ENCODE measurements at regions not wholly inside any gene's neighbourhood (a gene's known extent, or its start where the extent isn't known, plus 50 kb on each side); places are given as distances from the start of the nearest gene placed in this dataset.

DNA sequence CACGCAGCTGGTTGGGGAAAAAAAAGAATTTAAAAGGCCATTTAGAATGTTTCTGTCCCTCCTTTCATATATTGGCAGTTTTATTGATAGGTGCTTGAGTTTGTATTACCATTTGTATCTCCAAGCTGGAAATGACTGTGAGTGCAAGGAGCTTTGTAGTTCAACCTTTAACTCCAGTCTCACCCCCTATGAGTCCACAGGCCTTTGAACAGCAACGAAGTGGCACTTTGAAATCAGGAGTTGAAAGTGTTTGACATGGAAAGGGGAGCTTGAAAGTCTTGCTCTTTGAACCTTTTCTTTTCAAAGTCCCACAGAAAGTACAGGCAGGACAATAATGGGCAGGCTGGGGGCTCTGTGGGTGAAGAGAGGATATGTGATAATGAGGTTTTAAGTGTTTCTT, 480.3 kb downstream of the RERGL start (continued):
- TF ChIP-seq, protein P1, sequence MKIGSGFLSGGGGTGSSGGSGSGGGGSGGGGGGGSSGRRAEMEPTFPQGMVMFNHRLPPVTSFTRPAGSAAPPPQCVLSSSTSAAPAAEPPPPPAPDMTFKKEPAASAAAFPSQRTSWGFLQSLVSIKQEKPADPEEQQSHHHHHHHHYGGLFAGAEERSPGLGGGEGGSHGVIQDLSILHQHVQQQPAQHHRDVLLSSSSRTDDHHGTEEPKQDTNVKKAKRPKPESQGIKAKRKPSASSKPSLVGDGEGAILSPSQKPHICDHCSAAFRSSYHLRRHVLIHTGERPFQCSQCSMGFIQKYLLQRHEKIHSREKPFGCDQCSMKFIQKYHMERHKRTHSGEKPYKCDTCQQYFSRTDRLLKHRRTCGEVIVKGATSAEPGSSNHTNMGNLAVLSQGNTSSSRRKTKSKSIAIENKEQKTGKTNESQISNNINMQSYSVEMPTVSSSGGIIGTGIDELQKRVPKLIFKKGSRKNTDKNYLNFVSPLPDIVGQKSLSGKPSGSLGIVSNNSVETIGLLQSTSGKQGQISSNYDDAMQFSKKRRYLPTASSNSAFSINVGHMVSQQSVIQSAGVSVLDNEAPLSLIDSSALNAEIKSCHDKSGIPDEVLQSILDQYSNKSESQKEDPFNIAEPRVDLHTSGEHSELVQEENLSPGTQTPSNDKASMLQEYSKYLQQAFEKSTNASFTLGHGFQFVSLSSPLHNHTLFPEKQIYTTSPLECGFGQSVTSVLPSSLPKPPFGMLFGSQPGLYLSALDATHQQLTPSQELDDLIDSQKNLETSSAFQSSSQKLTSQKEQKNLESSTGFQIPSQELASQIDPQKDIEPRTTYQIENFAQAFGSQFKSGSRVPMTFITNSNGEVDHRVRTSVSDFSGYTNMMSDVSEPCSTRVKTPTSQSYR (CRISPR knock-in tag; IDR thresholded peaks at IDR 0.05) = no peak
- TF ChIP-seq, protein P2, sequence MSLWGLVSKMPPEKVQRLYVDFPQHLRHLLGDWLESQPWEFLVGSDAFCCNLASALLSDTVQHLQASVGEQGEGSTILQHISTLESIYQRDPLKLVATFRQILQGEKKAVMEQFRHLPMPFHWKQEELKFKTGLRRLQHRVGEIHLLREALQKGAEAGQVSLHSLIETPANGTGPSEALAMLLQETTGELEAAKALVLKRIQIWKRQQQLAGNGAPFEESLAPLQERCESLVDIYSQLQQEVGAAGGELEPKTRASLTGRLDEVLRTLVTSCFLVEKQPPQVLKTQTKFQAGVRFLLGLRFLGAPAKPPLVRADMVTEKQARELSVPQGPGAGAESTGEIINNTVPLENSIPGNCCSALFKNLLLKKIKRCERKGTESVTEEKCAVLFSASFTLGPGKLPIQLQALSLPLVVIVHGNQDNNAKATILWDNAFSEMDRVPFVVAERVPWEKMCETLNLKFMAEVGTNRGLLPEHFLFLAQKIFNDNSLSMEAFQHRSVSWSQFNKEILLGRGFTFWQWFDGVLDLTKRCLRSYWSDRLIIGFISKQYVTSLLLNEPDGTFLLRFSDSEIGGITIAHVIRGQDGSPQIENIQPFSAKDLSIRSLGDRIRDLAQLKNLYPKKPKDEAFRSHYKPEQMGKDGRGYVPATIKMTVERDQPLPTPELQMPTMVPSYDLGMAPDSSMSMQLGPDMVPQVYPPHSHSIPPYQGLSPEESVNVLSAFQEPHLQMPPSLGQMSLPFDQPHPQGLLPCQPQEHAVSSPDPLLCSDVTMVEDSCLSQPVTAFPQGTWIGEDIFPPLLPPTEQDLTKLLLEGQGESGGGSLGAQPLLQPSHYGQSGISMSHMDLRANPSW (CRISPR knock-in tag; conservative IDR thresholded peaks at IDR 0.05; ENCODE audit: low read depth) = no peak
- TF ChIP-seq, protein P3, sequence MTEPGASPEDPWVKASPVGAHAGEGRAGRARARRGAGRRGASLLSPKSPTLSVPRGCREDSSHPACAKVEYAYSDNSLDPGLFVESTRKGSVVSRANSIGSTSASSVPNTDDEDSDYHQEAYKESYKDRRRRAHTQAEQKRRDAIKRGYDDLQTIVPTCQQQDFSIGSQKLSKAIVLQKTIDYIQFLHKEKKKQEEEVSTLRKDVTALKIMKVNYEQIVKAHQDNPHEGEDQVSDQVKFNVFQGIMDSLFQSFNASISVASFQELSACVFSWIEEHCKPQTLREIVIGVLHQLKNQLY (CRISPR knock-in tag; IDR thresholded peaks at IDR 0.05) = no peak
- TF ChIP-seq ZNF396 (CRISPR knock-in tag; IDR thresholded peaks at IDR 0.05; ENCODE audit: borderline replicate concordance) (no peak), MXD4 (CRISPR knock-in tag; IDR thresholded peaks at IDR 0.05; ENCODE audit: borderline replicate concordance) (no peak), FOXJ3 (CRISPR knock-in tag; IDR thresholded peaks at IDR 0.05; ENCODE audit: borderline replicate concordance) (no peak)

DNA sequence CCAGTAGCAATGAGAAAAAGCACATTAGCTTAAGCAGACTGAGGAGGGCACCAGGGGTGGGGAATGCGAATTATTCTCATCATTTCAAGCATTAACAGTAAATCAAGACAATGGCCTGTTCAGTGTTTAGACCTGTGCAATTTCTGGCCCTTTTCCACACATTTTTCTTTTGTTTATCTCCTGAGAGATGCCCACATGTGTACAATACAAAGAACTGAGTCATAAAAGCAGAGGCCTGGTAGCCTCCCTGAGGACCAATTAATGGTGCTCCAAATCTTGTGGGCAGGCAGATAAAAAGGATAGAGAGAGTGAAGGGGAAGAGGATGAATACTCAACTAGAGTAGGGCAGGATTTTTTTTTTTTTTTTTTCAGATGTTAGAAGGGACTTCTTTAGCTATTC, 480.8 kb downstream of the RERGL start:
- ChIA-PET POLR2A (no interaction called here), CTCF (interaction anchor here (1.0 kb wide), 1 partner anchor 32 kb away, joined by 3 read pairs; no protein-coding TSS in a partner anchor)
- no peaks in the 10 kb centered on the region for H3K9me3 Mint-ChIP-seq
- no peaks in the 10 kb centered on the region for H3K27me3 Mint-ChIP-seq (ENCODE audit: low read depth)
- H3K27ac Mint-ChIP-seq = no peak overlapping the region
- DNase-seq (ENCODE audit: low spot score) (no peak), ATAC-seq (no peak)
- H3K36me3 Mint-ChIP-seq = no peaks in the 10 kb centered on the region
- no peak overlapping the region for H3K4me3 Mint-ChIP-seq
- H3K4me1 Mint-ChIP-seq = peaks cover 15% of the 10 kb centered on the region
- TF ChIP-seq ATF1 (CRISPR knock-in tag; IDR thresholded peaks at IDR 0.05) = no peak
- TF ChIP-seq NFYB (CRISPR knock-in tag; conservative IDR thresholded peaks at IDR 0.05; ENCODE audit: low read depth) = no peak
- no peak for TF ChIP-seq SOX15 (CRISPR knock-in tag; IDR thresholded peaks at IDR 0.05)
- no peak for TF ChIP-seq IRF2 (CRISPR knock-in tag; IDR thresholded peaks at IDR 0.05; ENCODE audit: borderline replicate concordance, low read depth)

DNA sequence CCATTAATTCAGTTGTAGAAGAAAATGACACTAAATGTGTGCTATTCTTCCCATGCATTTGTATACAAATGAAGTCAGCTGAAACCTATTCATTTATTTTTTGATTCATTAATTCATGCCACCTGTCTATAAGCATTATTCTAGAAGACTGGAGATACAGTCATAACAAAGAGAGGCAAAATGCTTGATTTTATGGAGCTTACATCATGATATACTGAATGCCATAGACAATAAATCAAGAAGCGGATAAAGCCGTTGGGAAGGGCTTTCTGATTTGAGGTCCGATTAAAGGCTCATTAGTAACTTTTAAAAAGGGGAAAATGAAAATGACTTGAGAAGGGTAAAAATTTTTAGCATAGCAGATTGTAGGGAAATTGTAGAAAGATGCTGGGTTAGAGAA, 494.9 kb downstream of the RERGL start:
- DNase-seq (ENCODE audit: low spot score) = no peak
- Mint-ChIP-seq H3K4me3 (no peak overlapping the region), H3K9me3 (no peaks in the 10 kb centered on the region), H3K27ac (no peak overlapping the region), H3K36me3 (no peaks in the 10 kb centered on the region), H3K27me3 (ENCODE audit: low read depth) (no peaks in the 10 kb centered on the region), H3K4me1 (peaks cover 3% of the 10 kb centered on the region; the same call in 1 of the 2 replicates)
- no peak for ATAC-seq
- ChIA-PET POLR2A (no interaction called here), CTCF (no interaction called here)
- no peak for TF ChIP-seq NFYB (CRISPR knock-in tag; conservative IDR thresholded peaks at IDR 0.05; ENCODE audit: low read depth)
- TF ChIP-seq OVOL2 (CRISPR knock-in tag; IDR thresholded peaks at IDR 0.05; ENCODE audit: borderline replicate concordance) = no peak
- no peak for TF ChIP-seq ZNF263 (CRISPR knock-in tag; IDR thresholded peaks at IDR 0.05; ENCODE audit: low read depth)
- TF ChIP-seq CREM (CRISPR knock-in tag; IDR thresholded peaks at IDR 0.05) = no peak
- TF ChIP-seq, protein P4, sequence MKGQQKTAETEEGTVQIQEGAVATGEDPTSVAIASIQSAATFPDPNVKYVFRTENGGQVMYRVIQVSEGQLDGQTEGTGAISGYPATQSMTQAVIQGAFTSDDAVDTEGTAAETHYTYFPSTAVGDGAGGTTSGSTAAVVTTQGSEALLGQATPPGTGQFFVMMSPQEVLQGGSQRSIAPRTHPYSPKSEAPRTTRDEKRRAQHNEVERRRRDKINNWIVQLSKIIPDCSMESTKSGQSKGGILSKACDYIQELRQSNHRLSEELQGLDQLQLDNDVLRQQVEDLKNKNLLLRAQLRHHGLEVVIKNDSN (CRISPR knock-in tag; IDR thresholded peaks at IDR 0.05) = no peak
- TF ChIP-seq, protein P5, sequence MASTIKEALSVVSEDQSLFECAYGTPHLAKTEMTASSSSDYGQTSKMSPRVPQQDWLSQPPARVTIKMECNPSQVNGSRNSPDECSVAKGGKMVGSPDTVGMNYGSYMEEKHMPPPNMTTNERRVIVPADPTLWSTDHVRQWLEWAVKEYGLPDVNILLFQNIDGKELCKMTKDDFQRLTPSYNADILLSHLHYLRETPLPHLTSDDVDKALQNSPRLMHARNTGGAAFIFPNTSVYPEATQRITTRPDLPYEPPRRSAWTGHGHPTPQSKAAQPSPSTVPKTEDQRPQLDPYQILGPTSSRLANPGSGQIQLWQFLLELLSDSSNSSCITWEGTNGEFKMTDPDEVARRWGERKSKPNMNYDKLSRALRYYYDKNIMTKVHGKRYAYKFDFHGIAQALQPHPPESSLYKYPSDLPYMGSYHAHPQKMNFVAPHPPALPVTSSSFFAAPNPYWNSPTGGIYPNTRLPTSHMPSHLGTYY (CRISPR knock-in tag; IDR thresholded peaks at IDR 0.05) = no peak
- no peak for TF ChIP-seq TEAD4 (CRISPR knock-in tag; IDR thresholded peaks at IDR 0.05)
- no peak for TF ChIP-seq NR2C2 (CRISPR knock-in tag; IDR thresholded peaks at IDR 0.05)
- TF ChIP-seq, protein P6, sequence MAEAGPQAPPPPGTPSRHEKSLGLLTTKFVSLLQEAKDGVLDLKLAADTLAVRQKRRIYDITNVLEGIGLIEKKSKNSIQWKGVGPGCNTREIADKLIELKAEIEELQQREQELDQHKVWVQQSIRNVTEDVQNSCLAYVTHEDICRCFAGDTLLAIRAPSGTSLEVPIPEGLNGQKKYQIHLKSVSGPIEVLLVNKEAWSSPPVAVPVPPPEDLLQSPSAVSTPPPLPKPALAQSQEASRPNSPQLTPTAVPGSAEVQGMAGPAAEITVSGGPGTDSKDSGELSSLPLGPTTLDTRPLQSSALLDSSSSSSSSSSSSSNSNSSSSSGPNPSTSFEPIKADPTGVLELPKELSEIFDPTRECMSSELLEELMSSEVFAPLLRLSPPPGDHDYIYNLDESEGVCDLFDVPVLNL (CRISPR knock-in tag; IDR thresholded peaks at IDR 0.05; ENCODE audit: borderline replicate concordance, low read depth) = no peak
- no peak for TF ChIP-seq ZNF121 (CRISPR knock-in tag; IDR thresholded peaks at IDR 0.05)
- no peak for TF ChIP-seq KAT7 (CRISPR knock-in tag; IDR thresholded peaks at IDR 0.05; ENCODE audit: borderline replicate concordance)
- no peak for TF ChIP-seq GRHL2 (CRISPR knock-in tag; IDR thresholded peaks at IDR 0.05; ENCODE audit: insufficient replicate concordance, severe bottlenecking)
- TF ChIP-seq NR3C1 (CRISPR knock-in tag; conservative IDR thresholded peaks at IDR 0.05; ENCODE audit: low read depth) = no peak
- TF ChIP-seq NR1H2 (CRISPR knock-in tag; IDR thresholded peaks at IDR 0.05) = no peak
- no peak for TF ChIP-seq ZNF396 (CRISPR knock-in tag; IDR thresholded peaks at IDR 0.05; ENCODE audit: borderline replicate concordance)
- no peak for TF ChIP-seq ZNF416 (CRISPR knock-in tag; IDR thresholded peaks at IDR 0.05)
